NCI-H1436 treated with DMSO at 0.1 percent for 48 hours (cell line): ENCODE measurements at regions not wholly inside any gene's neighbourhood (a gene's known extent, or its start where the extent isn't known, plus 50 kb on each side); places are given as distances from the start of the nearest gene placed in this dataset.

Experiments
- DNase-seq: peaks from one replicate; lab custom pipeline; 2025; lab: John Stamatoyannopoulos, UW

GRCh38 chr22:49155039-49155769 is 672.5 kb downstream of the BRD1 start:
- DNase-seq = no peak

- no peak for DNase-seq
Observed at GRCh38 chr22:49154433-49154832, 673.2 kb downstream of the BRD1 start.

DNA sequence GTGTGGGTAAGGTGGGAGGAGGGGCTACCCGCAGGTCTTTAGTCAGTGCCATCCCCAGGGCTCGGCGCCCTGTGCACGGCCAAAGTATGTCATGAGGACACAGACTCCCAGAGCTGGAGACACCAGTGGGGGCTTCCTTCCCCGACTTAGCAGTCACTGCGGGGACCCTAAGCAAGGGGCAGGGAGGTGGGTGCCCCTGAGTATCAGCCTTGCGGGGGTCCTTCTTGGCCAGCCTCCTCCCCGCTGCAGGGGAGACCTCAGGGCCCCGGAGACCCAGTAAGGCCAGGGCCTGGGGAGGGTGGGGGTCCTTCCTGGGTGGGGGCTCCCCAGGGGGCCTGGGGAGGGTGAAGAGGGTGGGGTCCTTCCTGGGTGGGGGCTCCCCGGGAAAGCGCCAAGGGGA is 673.8 kb downstream of the BRD1 start:
- DNase-seq = no peak

DNA sequence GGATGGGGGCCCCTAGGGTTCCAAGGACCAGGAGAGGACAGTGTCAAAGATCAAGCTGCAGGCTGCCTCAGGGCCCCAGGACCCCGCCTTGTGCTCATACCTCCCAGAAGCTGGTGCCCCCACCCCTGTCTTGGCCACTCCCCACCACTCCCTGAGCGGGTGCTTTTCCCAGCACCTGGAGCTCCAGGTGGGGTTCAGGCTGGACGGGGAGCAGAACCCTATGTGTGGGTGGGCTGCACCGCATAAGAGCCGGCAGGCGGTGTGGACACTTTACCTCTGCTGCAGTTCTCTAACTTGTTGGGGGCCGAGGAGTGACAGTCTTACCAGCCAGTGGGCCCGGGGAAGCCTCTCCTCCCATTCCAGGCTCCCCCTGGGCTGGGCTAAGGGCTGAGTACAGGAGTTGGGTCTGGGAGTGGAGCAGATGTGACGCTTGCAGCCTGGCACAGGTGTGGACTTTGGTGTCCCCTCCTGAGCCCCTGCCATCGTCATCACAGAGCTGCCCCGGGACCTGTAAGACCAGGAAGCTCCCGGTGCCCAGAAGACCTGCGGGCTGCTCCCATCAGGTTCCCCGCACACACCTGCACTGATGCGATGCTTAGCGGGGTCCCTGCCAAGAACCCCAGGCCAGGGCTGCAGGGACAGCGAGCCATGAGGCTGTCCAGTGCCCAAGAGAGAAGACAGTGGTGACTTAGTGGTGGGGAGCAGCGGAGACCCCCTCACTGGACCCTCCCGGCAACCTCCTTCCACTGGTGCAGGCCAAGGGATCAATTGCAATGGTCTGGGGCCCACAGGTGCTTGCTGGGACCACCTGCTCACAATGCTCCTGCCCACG is 674.5 kb downstream of the BRD1 start:
- DNase-seq = no peak

DNA sequence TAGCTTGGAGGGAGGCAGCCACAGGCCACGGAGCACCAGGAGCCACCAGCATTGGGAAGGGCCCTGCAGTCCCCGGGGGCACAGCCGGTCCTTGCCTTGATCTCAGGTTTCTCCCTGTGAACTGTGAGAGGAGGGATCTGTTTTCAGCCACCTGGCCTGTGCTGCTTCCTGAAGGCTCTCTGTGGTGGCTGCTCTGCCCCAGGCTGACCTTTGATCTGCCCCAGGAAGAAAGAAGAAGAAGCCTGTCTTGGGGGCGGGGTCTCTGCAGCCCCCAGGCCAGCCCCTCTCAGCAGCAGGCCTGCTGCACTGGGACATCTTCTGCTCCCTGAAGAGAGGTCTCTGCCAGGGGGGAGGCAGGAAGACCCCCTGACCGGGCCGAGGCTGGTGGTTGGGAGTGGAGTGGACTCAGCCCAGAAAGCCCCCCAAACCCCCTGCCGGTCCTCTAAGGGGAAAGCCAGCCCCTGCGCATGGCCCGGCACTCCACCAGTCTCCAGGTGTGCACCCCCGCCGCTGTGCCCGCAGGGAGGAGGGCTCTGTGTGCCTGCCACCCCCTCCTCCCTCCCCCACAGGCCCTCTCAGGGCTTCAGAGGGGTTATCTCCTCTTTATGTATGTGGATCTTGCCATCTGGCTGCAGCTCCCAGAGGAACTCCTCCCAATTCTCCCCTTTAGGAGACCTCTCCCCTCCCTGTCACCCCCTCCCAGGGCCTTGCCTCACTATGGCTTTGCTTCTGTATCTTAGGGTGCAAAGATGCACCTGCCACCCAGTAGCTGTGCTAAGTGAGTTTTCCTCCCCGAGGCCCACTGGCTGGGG is 675.3 kb downstream of the BRD1 start:
- DNase-seq = peak; percentile 50

- no peak for DNase-seq
Observed at GRCh38 chr22:49151256-49152126, 676.2 kb downstream of the BRD1 start.

DNA sequence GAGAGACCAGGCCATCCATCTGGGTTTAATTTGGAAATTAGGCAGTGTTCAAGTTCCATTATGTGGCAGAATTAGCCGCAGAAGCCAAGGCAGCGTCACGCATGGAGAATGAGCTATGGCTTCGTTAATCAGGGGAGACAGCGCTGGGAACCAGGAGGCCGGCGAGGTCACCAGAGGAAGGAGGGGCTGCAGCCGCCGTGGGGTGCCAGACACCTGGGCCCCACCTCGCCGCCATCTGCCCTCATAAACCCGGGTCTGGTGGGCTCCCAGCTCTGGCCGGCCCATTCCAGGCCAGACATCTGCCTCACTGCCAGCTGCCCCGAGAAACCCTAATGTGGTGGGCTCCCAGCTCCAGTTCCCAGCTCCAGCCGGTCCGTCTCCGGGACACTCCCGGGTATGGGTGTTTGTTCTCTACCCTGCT is 676.9 kb downstream of the BRD1 start:
- no peak for DNase-seq

- DNase-seq = no peak
Observed at GRCh38 chr22:49149721-49150608, 677.7 kb downstream of the BRD1 start.

DNA sequence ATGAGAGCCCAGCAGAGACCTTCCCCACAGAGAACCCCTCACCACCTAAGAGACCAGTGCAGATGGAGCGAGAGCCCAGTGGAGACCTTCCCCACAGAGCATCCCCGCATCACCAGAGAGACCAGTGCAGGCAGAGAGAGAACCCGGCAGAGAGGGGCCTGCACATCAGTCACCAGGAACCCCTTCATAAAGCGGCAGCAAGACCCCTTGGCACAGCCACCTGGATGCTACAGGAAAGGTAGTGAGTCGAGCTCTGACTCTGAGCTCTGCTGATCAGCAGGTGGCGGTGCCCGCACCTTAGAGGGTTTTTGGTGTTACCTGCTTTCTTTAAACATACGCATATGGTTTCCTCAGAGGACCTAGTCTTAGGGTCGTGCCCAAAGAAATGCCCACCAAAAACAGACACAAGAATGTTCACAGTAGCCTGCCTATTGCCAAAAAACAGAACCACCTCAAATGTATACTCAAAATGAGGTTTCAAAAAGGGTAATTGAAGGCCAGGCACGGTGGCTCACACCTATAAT is 678.7 kb downstream of the BRD1 start:
- no peak for DNase-seq

DNA sequence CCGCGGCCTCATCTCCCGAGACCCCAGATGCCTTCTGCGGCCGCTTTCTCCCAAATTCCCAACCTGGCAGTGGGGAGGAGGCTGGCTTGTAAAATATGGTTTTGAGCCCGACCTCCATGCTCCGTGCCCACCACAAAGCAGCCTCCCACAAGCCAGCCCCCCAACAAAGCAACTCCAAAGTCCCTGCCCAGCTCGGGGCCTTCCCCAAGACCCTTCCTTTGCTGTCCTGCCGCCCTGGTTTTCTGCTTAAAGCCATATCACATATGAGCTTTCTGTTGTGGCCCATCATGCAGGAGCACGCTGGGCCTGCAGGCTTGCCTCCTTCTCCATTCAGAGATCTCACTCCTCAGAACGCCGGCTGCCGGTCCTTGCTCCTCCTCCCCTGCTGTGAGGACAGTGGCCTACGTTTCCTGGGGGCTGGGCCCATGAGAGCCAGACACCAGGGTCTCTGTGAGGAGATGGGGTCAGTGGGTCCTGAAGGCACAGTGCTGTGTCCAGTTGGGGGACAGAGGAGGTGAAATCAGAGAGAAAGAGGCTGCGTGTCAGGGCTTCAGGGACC is 680.0 kb downstream of the BRD1 start:
- no peak for DNase-seq

DNA sequence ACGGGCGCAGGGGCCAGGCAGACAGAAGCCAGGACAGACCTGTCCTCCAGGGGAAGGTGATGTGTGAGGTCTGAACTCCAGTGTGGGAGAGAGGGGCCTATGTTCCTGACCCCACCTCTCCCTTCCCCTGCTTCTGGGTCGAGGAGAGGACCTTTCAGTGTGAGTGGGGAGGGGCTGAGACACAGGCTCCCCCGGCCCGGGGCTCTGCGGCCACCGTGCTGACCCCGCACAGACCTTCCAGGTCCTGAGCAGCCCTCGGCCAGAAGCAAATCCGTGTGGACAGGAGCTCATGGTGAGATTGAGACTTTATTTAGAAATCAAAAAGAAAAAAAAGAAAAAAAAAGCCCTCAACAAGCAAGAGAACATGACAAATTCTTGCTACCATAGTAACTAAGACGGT is 680.5 kb downstream of the BRD1 start:
- DNase-seq = no peak

- no peak for DNase-seq
Observed at GRCh38 chr22:49146511-49146910, 681.2 kb downstream of the BRD1 start.

DNA sequence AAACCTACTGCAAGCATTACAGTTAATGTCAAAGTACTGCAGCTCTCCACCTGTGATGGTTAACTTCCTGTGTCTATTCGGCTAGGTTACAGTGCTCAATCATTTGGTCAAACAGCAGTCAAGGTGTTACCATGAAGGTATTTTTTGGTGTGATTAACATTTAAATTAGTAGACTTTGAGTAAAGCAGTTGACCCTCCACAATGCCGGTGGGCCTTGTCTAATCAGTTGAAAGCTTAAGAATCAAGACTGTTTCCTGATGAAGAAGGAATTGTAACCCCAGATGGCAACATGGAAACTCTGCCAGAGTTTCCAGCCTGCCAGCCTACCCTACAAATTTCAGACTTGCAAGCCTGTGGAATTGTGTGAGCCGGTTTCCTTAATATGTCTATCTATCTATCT is 683.9 kb downstream of the BRD1 start:
- DNase-seq = no peak

DNA sequence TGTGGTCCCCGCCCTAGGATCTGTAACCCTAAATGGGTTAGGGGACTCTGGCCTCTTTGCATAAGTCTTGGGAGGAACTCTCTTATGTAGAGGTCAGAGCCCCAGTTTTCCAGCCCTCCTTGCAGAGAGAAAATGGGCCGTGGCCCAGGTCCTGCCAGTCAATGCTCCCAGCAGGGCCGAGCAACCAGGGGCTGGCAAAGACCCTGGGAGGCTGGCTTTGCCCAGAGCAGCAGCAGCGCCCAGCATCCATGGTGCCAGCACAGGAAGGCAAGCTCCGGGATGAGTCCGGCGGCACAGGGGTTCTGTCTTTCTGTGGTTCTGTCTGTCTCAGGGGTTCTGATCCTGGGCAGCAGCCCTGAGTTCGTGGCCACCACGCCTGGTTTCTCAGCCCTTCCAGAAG is 684.8 kb downstream of the BRD1 start:
- no peak for DNase-seq

GRCh38 chr22:49142296-49142695 is 685.4 kb downstream of the BRD1 start:
- no peak for DNase-seq

- DNase-seq = no peak
Observed at GRCh38 chr22:49141761-49142160, 685.9 kb downstream of the BRD1 start.

- DNase-seq = no peak
Observed at GRCh38 chr22:49140911-49141665, 686.6 kb downstream of the BRD1 start.

- DNase-seq = no peak
Observed at GRCh38 chr22:49139492-49140151, 688.1 kb downstream of the BRD1 start.
